HCT116 (cell line): ENCODE measurements at regions not wholly inside any gene's neighbourhood (a gene's known extent, or its start where the extent isn't known, plus 50 kb on each side); places are given as distances from the start of the nearest gene placed in this dataset.
"Not testable (repeated sequence)": the region's sequence is repeated elsewhere in the genome, so short reads cannot be mapped to it uniquely, and the experiment has no call there.

Source experiments
- ATAC-seq: fragments of 200-7000 bp; cut with Tn5 transposase; 2 replicates; pipeline ENCODE4 v1.9.1; 2020; ENCODE audit warnings: mild to moderate bottlenecking, moderate library complexity
- BruUV-seq: library from RNA; stranded (reverse); fragments of 400-500 nt; replicated peaks from 2 replicates; lab custom pipeline; 2021; lab: Mats Ljungman, UMichigan
- CTCF ChIA-PET: fragments of 300-600 bp; sonication (Branson Sonifier 250); formaldehyde crosslinking; loops from one replicate; lab custom pipeline; 2021; ENCODE audit warnings: antibody characterized with exemption; lab: Charles Lee
- POLR2A ChIA-PET: fragments of 300-600, 350-600 bp; sonication (Branson Sonifier 250); formaldehyde crosslinking; loops from one replicate; lab custom pipeline; 2021; ENCODE audit warnings: antibody characterized with exemption; lab: Charles Lee
- RAD21 ChIA-PET, 2 experiments: fragments of 300-600 bp; sonication (Branson Sonifier 250); formaldehyde crosslinking; loops; one replicate each; lab custom pipeline; 2023; ENCODE audit warnings: low total read pairs in 2 of 2; ENCODE audit not compliant: uncharacterized antibody in 2 of 2, unreplicated experiment in 2 of 2, low non-redundant PET in 1 of 2; lab: Charles Lee
- DNase-seq: peaks from one replicate; pipeline ENCODE4 v3.0.0-alpha.2; 2010; ENCODE audit warnings: low read depth, low spot score
- H2AFZ ChIP-seq: fragments of 200-600 bp; shearing (Covaris generic), sonication (generic); 2 replicates; pipeline ENCODE4 v1.6.1; 2017; ENCODE audit warnings: low read depth, mixed run types, mixed read lengths, antibody characterized with exemption, low read length; ENCODE audit not compliant: poor library complexity, severe bottlenecking
- H3K27ac ChIP-seq: 2 replicates; pipeline ENCODE4 v1.5.1; 2012; ENCODE audit warnings: low read depth, low read length
- H3K27me3 ChIP-seq: fragments of 200-600 bp; sonication (generic); 2 replicates; pipeline ENCODE4 v1.6.1; 2016; ENCODE audit warnings: mixed run types, low read length, mixed read lengths; ENCODE audit not compliant: insufficient read depth
- H3K36me3 ChIP-seq, 2 experiments: fragments of 200-500 bp in 1 of 2; fragments of 200-600 bp in 1 of 2; sonication (Bioruptor generic) in 1 of 2; sonication (generic) in 1 of 2; 2 replicates each; pipeline versions ENCODE4 v1.5.1 to v1.6.1; 2014 to 2016; ENCODE audit warnings: low read length in 2 of 2, inconsistent platforms in 1 of 2, mixed read lengths in 1 of 2, mixed run types in 1 of 2; ENCODE audit not compliant: insufficient read depth in 2 of 2, control insufficient read depth in 1 of 2
- H3K4me1 ChIP-seq, 2 experiments: fragments of 200-600 bp in 1 of 2; sonication (generic) in 1 of 2; 2 replicates each; pipeline versions ENCODE4 v1.5.1 to v1.6.1; 2012 to 2017; ENCODE audit warnings: low read length in 2 of 2, inconsistent platforms in 1 of 2, mild to moderate bottlenecking in 1 of 2, mixed read lengths in 1 of 2, mixed run types in 1 of 2, moderate library complexity in 1 of 2; ENCODE audit not compliant: insufficient read depth in 2 of 2, control insufficient read depth in 1 of 2
- H3K4me2 ChIP-seq: fragments of 200-600 bp; sonication (generic); 2 replicates; pipeline ENCODE4 v1.6.1; 2017; ENCODE audit warnings: mixed run types, low read length, mixed read lengths
- H3K4me3 ChIP-seq, 2 experiments: fragments of 200-600 bp in 1 of 2; sonication (generic) in 1 of 2; replicated peaks in 1 of 2; 2 replicates each; pipeline ENCODE4 v1.5.1; 2011 to 2016; ENCODE audit warnings: low read length in 2 of 2, control low read depth in 1 of 2, low read depth in 1 of 2, mild to moderate bottlenecking in 1 of 2, mixed read lengths in 1 of 2, mixed run types in 1 of 2
- H3K79me2 ChIP-seq: fragments of 200-600 bp; sonication (generic); 2 replicates; pipeline ENCODE4 v1.6.1; 2017; ENCODE audit warnings: mild to moderate bottlenecking, mixed run types, low read length, moderate library complexity, mixed read lengths; ENCODE audit not compliant: insufficient read depth
- H3K9ac ChIP-seq: fragments of 200-600 bp; sonication (generic); 2 replicates; pipeline ENCODE4 v1.6.1; 2016; ENCODE audit warnings: low read length, mixed read lengths
- H3K9me2 ChIP-seq: fragments of 200-600 bp; sonication (generic), shearing (Covaris generic); 2 replicates; pipeline ENCODE4 v1.6.1; 2017; ENCODE audit warnings: mixed run types, mild to moderate bottlenecking, moderate library complexity; ENCODE audit not compliant: insufficient read depth
- H3K9me3 ChIP-seq, 2 experiments: fragments of 200-500 bp in 1 of 2; fragments of 200-600 bp in 1 of 2; sonication (Bioruptor generic) in 1 of 2; sonication (generic) in 1 of 2; 2 replicates each; pipeline ENCODE4 v1.6.1; 2014 to 2017; ENCODE audit warnings: low read length in 2 of 2, mixed read lengths in 2 of 2, inconsistent platforms in 1 of 2, low read depth in 1 of 2, mild to moderate bottlenecking in 1 of 2, mixed run types in 1 of 2, moderate library complexity in 1 of 2; ENCODE audit not compliant: control insufficient read depth in 1 of 2, insufficient read depth in 1 of 2
- H4K20me1 ChIP-seq: fragments of 200-600 bp; sonication (generic), shearing (Covaris generic); 2 replicates; pipeline ENCODE4 v1.6.1; 2017; ENCODE audit warnings: mixed run types, mild to moderate bottlenecking, moderate library complexity; ENCODE audit not compliant: insufficient read depth
- CEBPB ChIP-seq: IDR thresholded peaks from 2 replicates; pipeline ENCODE4 v1.6.1; 2012; ENCODE audit warnings: low read depth
- EGR1 ChIP-seq: IDR thresholded peaks from 2 replicates; pipeline ENCODE4 v1.6.1; 2012; ENCODE audit warnings: low read depth
- EZH2 ChIP-seq: fragments of 200-600 bp; sonication (generic); IDR thresholded peaks from 2 replicates; pipeline ENCODE4 v1.6.1; 2017; ENCODE audit warnings: antibody characterized with exemption, mixed run types
- EZH2phosphoT487 ChIP-seq: fragments of 200-600 bp; IDR thresholded peaks from 2 replicates; pipeline ENCODE4 v1.6.1; 2018; ENCODE audit warnings: antibody characterized with exemption, borderline replicate concordance
- FOSL1 ChIP-seq: IDR thresholded peaks from 2 replicates; pipeline ENCODE4 v1.6.1; 2012; ENCODE audit warnings: low read depth
- JUND ChIP-seq: IDR thresholded peaks from 2 replicates; pipeline ENCODE4 v1.6.1; 2012
- MAX ChIP-seq: IDR thresholded peaks from 2 replicates; pipeline ENCODE4 v1.6.1; 2012
- POLR2A ChIP-seq: IDR thresholded peaks from 2 replicates; pipeline ENCODE4 v1.7.0; 2011; ENCODE audit warnings: borderline replicate concordance; ENCODE audit not compliant: insufficient read depth, insufficient read length; ENCODE audit errors: extremely low read depth
- POLR2AphosphoS5 ChIP-seq: IDR thresholded peaks from 2 replicates; pipeline ENCODE4 v1.6.1; 2011; ENCODE audit warnings: mild to moderate bottlenecking, low read depth, low read length, moderate library complexity
- REST ChIP-seq: IDR thresholded peaks from 2 replicates; pipeline ENCODE4 v1.6.1; 2012; ENCODE audit warnings: low read depth
- SIN3A ChIP-seq: IDR thresholded peaks from 2 replicates; pipeline ENCODE4 v1.6.1; 2012; ENCODE audit warnings: low read depth
- SP1 ChIP-seq: IDR thresholded peaks from 2 replicates; pipeline ENCODE4 v1.6.1; 2012; ENCODE audit warnings: low read depth
- SRF ChIP-seq: IDR thresholded peaks from 2 replicates; pipeline ENCODE4 v1.6.1; 2012; ENCODE audit warnings: low read depth
- TCF7L2 ChIP-seq: IDR thresholded peaks from 2 replicates; pipeline ENCODE4 v1.7.0; 2011; ENCODE audit warnings: borderline replicate concordance, inconsistent platforms; ENCODE audit not compliant: insufficient read depth, insufficient read length; ENCODE audit errors: extremely low read depth
- ZNF274 ChIP-seq: fragments of 200-500 bp; sonication (Bioruptor generic); IDR thresholded peaks from 2 replicates; pipeline ENCODE4 v1.6.1; 2014; ENCODE audit warnings: mild to moderate bottlenecking, low read depth, low read length, inconsistent platforms
- intact Hi-C: fragments of 100-400 bp; cut with micrococcal nuclease; formaldehyde crosslinking; loops from 2 replicates; pipeline ENCODE4 v1.10.0; 2022
- TF ChIP-seq, protein P1 (sequence below): IDR thresholded peaks from 2 replicates; pipeline ENCODE4 v1.6.1; 2012
- TF ChIP-seq, protein P2 (sequence below), 3 experiments: fragments of 200-600 bp in 1 of 3; sonication (generic) in 1 of 3; IDR thresholded peaks in 2 of 3; conservative IDR thresholded peaks in 1 of 3; 2 replicates each; pipeline ENCODE4 v1.5.1; 2012 to 2017; ENCODE audit warnings: low read depth in 2 of 3, low read length in 2 of 3, antibody characterized with exemption in 1 of 3, borderline replicate concordance in 1 of 3, control low read depth in 1 of 3, mild to moderate bottlenecking in 1 of 3, mixed read lengths in 1 of 3, mixed run types in 1 of 3, moderate library complexity in 1 of 3; ENCODE audit not compliant: insufficient read depth in 1 of 3

- H3K27me3 ChIP-seq, H3K4me3 ChIP-seq, ATAC-seq, POLR2A ChIA-PET, H2AFZ ChIP-seq, H3K9me2 ChIP-seq, H3K79me2 ChIP-seq, BruUV-seq, H3K36me3 ChIP-seq, RAD21 ChIA-PET, H3K4me2 ChIP-seq, H3K9ac ChIP-seq, H4K20me1 ChIP-seq, H3K27ac ChIP-seq, H3K4me1 ChIP-seq, DNase-seq, CTCF ChIA-PET, intact Hi-C loops: not testable (repeated sequence)
- H3K9me3 ChIP-seq, result peaks cover 7 to 17% of the 10 kb centered on the region in 2 experiments; a peak in 2 of 4 replicates
Observed at GRCh38 chr10:2315045-2315485, 577.7 kb upstream of the ADARB2 start.

GRCh38 chr10:2306081-2306480 lies 568.8 kb upstream of the ADARB2 start:
- Histone ChIP-seq H3K79me2 (no peaks in the 10 kb centered on the region), H3K4me1 (no peaks in the 10 kb centered on the region), H3K4me3 (no peak overlapping the region), H3K9me2 (no peaks in the 10 kb centered on the region), H3K9ac (no peak overlapping the region), H3K27me3 (no peaks in the 10 kb centered on the region), H2AFZ (no peak overlapping the region), H3K4me2 (no peak overlapping the region), H3K9me3 (peaks cover 15 to 22% of the 10 kb centered on the region in 2 experiments; a peak in 2 of 4 replicates), H4K20me1 (no peaks in the 10 kb centered on the region), H3K27ac (no peak overlapping the region), H3K36me3 (no peaks in the 10 kb centered on the region)
- CTCF ChIA-PET, result no interaction called here
- BruUV-seq, result no TSS peak
- DNase-seq (no peak), ATAC-seq (no peak)
- RAD21 ChIA-PET, result no interaction called here
- TF ChIP-seq POLR2AphosphoS5 (no peak), JUND (no peak), CEBPB (no peak), REST (no peak), FOSL1 (no peak), SIN3A (no peak), EZH2 (no peak), POLR2A (no peak), TCF7L2 (no peak), EZH2phosphoT487 (no peak), MAX (no peak), SP1 (no peak), EGR1 (no peak), SRF (no peak), ZNF274 (no peak)
- TF ChIP-seq, protein P1, sequence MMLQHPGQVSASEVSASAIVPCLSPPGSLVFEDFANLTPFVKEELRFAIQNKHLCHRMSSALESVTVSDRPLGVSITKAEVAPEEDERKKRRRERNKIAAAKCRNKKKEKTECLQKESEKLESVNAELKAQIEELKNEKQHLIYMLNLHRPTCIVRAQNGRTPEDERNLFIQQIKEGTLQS, result no peak
- TF ChIP-seq, protein P2, sequence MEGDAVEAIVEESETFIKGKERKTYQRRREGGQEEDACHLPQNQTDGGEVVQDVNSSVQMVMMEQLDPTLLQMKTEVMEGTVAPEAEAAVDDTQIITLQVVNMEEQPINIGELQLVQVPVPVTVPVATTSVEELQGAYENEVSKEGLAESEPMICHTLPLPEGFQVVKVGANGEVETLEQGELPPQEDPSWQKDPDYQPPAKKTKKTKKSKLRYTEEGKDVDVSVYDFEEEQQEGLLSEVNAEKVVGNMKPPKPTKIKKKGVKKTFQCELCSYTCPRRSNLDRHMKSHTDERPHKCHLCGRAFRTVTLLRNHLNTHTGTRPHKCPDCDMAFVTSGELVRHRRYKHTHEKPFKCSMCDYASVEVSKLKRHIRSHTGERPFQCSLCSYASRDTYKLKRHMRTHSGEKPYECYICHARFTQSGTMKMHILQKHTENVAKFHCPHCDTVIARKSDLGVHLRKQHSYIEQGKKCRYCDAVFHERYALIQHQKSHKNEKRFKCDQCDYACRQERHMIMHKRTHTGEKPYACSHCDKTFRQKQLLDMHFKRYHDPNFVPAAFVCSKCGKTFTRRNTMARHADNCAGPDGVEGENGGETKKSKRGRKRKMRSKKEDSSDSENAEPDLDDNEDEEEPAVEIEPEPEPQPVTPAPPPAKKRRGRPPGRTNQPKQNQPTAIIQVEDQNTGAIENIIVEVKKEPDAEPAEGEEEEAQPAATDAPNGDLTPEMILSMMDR (IDR thresholded peaks at IDR 0.05 in 2 of 3, conservative IDR thresholded peaks at IDR 0.05 in 1 of 3; ENCODE audit: borderline replicate concordance in 1 of 3, insufficient read depth in 1 of 3, low read depth in 2 of 3, low read length in 2 of 3), result no peak
- POLR2A ChIA-PET, result no interaction called here
- intact Hi-C loops, result no loop called here
